GM21528 (cell line): ENCODE measurements at regions not wholly inside any gene's neighbourhood (a gene's known extent, or its start where the extent isn't known, plus 50 kb on each side); places are given as distances from the start of the nearest gene placed in this dataset.

ENCODE experiments used
- ATAC-seq: cut with Tn5 transposase; IDR thresholded peaks from one replicate; pipeline ENCODE4 v1.9.1; 2021; ENCODE audit warnings: mild to moderate bottlenecking, moderate library complexity; ENCODE audit not compliant: unreplicated experiment, low FRiP score

DNA sequence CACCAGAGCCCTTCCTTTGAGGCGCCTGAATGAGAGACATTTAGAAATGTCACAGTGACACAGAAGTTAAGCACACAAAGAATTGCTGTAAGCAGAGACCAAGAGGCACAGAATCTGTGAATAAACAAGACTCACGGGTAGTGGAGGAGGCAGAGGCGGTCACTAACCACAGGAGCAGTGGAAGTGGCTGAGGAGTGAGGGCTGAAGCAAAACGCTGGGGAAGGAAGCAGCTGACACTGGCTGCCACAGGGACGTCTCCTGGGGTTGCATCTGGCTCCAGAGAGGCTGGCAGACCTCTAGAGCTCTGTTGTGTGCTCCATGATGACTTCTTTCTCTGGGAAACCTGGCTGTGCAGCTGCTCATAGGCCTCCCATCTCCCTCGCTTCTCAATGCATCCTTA is 65.0 kb upstream of the SLC2A12 start:
- no peak for ATAC-seq

DNA sequence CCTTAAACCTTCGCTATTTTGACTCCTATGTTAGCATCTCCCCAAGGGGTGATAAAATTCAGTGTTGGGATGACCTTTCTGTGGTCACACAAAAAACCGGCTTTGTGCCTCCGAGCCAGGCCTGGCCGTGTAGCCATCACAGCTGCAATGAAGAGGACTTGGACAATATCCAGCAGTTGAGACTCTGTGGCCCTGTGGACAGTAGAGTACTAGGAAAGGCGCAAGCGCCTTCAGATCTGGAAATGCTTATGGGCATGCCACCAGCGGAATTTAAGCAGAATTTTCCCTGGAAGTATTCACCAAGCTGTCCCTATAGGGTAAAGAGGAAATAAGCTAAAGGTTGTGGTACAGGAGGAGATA is 63.3 kb upstream of the SLC2A12 start:
- no peak for ATAC-seq

DNA sequence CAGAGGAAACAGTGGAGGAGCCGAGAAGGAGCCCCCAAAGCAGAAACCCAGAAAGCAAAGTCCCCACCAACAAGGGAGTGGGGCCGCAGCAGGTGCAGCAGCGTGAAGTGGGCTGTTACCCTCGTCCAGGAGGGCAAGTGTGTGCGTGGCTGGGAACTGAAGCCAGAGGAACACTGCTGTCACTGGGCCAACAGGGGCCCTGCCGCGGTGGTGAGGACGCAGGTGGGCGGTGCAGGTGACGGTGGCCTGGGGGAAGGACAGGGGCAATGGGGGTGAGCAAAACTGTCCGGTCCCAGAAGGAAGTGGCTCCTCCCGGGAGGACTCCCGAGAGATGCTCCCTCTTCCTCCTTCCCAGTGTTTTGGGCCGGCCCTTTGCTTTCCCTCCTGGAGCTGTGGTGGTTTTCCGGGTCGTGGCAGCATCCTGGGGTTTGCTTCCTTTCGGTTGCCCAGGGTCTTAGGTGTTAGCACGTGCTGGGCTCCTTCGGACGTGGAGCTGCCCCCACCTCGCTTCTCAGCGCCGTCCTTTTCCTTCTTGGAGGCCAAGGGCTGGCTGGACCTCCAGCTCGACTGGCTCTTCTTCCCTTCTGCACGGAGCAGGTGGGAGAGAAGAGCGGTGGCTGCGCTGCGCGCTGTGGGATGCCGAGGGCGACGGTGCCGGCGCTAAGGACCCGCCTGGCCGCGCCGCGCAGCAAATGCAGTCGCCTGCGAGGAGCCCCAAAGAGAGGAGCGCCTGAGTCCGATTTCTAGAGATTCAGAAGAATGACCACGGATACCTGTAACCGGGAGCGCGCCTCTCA is 62.7 kb upstream of the SLC2A12 start:
- ATAC-seq: no peak

DNA sequence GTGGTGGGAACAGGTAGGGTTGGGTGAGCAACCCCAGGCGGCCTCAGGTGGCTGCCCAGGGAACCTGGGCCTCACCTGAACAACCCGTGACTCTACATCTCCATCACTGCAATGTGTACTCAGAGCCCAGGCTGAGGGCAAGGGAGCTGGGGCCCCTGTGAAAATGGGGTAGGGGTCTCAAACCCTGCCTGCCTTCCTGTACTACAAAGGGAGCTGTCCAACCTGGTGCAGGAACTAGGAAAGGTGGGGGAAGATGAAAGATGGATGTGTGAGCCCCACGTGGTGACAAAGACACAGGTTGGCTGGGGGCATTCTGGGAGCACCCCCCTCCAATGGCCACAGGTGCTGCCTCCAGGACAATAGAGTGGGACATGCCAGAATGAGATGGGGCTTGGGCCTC is 62.1 kb upstream of the SLC2A12 start:
- ATAC-seq: no peak

DNA sequence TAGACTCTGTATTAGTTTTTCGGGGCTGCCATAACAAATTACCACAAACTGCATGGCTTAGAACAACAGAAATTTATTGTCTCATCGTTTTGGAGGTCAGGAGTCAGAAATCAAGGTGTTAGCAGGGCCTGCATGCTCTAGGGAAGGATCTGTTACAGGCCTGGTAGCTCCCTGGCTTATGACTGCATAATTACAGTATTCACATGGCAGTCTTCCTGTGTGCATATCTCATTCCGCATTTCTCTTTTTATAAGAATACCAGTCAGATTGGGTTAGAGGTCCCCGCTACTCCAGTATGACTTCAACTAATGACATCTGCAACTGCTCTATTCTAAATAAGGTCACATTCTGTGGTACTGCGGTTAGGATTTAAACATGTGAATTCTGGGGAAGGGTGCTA is 59.3 kb upstream of the SLC2A12 start:
- no peak for ATAC-seq

DNA sequence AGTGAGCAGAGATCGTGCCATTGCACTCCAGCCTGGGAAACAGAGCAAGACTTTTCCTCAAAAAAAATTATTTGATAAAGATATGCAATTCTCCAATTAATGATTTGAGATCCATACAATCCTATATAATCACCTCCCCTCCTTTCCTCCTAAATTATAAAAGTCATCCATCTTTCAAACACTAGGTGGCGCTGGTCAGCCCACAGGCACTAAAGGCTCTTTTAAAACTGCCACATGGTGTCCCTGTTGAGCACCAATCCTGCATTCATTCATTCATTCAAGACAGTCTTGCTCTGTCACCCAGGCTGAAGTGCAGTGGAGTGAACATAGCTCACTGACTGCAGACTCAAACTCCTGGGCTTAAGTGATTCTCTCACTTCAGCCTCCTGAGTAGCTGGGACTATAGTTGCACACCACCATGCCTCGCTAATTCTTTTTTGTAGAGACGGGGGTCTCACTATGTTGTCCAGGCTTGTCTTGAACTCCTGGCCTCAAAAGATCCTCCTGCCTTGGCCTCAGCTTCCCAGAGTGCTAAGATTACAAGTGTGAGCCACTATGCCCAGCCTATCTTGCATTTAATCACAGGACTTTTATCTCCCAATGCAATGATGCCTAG is 58.7 kb upstream of the SLC2A12 start:
- peak; percentile 70 for ATAC-seq

DNA sequence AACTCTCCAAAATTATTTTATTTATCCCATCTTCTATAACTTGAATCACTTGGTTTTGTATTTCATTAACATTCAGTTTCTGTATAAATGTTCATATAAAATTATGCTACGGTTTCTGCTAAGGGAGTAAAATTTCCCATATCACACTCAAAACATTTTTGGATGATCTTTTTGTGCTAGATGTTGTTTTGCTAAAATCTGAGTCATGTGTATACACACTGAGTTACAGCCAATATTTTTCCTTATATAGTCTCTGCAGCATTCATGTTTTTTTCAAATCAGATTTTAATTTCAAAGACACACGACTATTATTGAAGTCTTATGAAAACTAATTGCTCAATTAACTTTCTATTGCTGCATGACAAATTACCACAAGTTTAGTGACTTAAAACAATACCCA is 54.3 kb upstream of the SLC2A12 start:
- no peak for ATAC-seq

DNA sequence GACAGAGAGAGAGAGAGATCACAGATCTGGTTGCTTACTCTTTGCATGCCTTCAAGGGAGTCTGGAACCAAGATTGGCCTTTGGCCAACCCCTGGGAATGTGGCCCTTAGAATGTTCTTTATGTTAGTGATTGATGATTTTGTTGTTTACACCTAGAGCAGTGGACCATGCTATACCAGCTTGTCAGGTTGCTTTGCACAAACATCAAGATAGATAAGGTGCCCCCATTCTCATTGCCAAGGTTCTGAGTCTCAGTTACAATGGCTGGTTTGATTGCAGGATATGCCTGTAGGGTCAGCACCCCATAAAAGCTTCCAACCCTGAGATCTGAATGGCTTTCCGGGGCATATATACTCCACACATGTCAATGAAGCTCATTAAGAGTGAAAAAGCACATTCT is 53.5 kb upstream of the SLC2A12 start:
- ATAC-seq: no peak

DNA sequence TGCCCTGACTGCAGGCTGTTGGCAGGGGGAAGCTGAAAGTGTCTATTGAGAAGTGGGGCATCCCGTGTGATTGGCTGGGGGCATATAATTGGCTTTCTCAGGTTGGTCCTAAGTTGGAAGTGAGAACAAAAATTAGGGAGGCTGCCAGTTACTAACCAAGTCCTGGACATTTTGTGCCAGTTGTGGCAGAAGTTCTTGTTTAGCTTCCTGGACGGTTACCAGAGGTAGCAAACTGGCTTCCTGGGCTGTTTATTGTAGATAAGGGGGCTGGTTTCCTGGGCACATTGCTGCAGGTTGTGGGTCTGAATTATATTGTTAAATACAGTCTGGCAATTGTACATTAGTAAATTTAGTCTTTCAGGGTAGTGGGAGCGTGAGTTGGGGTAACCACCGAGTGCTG is 50.6 kb upstream of the SLC2A12 start:
- ATAC-seq: no peak
